Type B pancreatic cell (in vitro differentiated cells): ENCODE measurements at regions not wholly inside any gene's neighbourhood (a gene's known extent, or its start where the extent isn't known, plus 50 kb on each side); places are given as distances from the start of the nearest gene placed in this dataset.
A peak's percentile ranks its signal among the peaks of the same experiment; 100 is the strongest.

ENCODE experiments used
- DNase-seq: peaks from one replicate; pipeline ENCODE4 v3.0.0; 2021; ENCODE audit warnings: mixed read lengths; ENCODE audit not compliant: unreplicated experiment; ENCODE audit errors: extremely low spot score
- H3K27ac Mint-ChIP-seq: 2 replicates; pipeline ENCODE4 v1.8.0; 2021; ENCODE audit warnings: mild to moderate bottlenecking, mixed read lengths
- H3K27me3 Mint-ChIP-seq: 2 replicates; pipeline ENCODE4 v1.8.0; 2021; ENCODE audit warnings: mixed read lengths
- H3K36me3 Mint-ChIP-seq: 2 replicates; pipeline ENCODE4 v1.8.0; 2021; ENCODE audit warnings: mixed read lengths
- H3K4me1 Mint-ChIP-seq: one replicate; pipeline ENCODE4 v1.8.0; 2021; ENCODE audit warnings: mixed read lengths; ENCODE audit not compliant: unreplicated experiment
- H3K4me3 Mint-ChIP-seq: 2 replicates; pipeline ENCODE4 v1.8.0; 2021; ENCODE audit warnings: mild to moderate bottlenecking, mixed read lengths
- H3K9me3 Mint-ChIP-seq: 2 replicates; pipeline ENCODE4 v1.8.0; 2021; ENCODE audit warnings: mixed read lengths
- TF ChIP-seq, protein P1 (sequence below): fragments of 200-600 bp; sonication (generic); conservative IDR thresholded peaks from 2 replicates; pipeline ENCODE4 v1.5.0; 2021; ENCODE audit warnings: antibody characterized with exemption, mild to moderate bottlenecking

DNA sequence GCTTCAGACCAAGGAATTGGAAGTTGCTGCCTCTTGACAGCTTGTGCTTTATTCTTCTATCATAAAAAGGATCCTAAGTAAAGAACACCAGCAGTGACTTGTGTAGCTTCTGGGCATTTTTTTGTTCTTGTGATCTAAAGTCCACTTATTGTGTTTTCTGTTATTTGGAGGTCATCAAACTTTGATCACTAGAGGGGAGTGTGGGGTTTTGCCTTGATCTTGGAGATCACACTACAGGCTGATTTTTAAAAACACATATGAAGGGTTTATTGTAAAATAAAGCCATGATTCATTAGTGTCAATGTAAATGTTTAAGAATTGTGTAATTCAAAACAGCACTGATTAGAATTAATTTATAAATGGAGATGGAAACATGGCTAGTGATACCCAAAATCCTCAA, 328.7 kb upstream of the EDNRB start:
- no peak for DNase-seq
- TF ChIP-seq, protein P1, sequence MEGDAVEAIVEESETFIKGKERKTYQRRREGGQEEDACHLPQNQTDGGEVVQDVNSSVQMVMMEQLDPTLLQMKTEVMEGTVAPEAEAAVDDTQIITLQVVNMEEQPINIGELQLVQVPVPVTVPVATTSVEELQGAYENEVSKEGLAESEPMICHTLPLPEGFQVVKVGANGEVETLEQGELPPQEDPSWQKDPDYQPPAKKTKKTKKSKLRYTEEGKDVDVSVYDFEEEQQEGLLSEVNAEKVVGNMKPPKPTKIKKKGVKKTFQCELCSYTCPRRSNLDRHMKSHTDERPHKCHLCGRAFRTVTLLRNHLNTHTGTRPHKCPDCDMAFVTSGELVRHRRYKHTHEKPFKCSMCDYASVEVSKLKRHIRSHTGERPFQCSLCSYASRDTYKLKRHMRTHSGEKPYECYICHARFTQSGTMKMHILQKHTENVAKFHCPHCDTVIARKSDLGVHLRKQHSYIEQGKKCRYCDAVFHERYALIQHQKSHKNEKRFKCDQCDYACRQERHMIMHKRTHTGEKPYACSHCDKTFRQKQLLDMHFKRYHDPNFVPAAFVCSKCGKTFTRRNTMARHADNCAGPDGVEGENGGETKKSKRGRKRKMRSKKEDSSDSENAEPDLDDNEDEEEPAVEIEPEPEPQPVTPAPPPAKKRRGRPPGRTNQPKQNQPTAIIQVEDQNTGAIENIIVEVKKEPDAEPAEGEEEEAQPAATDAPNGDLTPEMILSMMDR = no peak
- H3K9me3 Mint-ChIP-seq = no peaks in the 10 kb centered on the region
- H3K27ac Mint-ChIP-seq = no peak overlapping the region
- no peak overlapping the region for H3K4me3 Mint-ChIP-seq
- no peaks in the 10 kb centered on the region for H3K4me1 Mint-ChIP-seq
- H3K27me3 Mint-ChIP-seq = peaks cover 2% of the 10 kb centered on the region
- no peaks in the 10 kb centered on the region for H3K36me3 Mint-ChIP-seq

DNA sequence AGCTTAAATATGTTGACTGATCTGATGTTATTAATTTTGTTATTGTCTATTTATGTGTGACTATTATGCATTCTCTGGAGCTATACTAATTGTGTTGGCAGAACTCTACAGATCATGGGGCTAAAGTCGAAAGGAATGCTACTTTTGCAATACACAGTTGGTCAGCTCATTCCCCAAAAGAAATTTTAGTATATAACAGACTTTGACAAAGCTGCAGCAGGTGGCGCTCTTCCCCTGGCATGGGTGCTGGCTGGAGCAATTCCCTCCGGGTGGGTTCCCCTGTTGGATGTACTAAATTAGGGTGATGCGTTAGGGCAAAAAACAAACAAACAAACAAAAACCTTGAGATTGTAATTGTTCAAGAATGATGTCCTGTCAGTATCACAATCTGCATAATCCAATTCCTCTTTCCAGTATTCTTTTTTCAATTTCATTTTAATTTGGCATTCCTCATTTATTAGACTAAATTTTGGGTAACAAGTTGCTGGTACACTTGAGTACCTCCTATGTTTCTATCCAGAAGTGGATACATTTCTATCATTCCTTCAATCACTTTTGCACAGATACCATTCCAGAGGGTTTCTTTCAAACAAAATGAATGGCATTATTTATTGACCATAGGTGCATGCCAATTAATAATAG, 322.8 kb upstream of the EDNRB start:
- Mint-ChIP-seq H3K4me3 (no peak overlapping the region), H3K4me1 (no peaks in the 10 kb centered on the region), H3K27me3 (peaks cover 5% of the 10 kb centered on the region), H3K36me3 (no peaks in the 10 kb centered on the region), H3K27ac (no peak overlapping the region), H3K9me3 (no peaks in the 10 kb centered on the region)
- no peak for DNase-seq
- TF ChIP-seq, protein P1 = peak; percentile 81

DNA sequence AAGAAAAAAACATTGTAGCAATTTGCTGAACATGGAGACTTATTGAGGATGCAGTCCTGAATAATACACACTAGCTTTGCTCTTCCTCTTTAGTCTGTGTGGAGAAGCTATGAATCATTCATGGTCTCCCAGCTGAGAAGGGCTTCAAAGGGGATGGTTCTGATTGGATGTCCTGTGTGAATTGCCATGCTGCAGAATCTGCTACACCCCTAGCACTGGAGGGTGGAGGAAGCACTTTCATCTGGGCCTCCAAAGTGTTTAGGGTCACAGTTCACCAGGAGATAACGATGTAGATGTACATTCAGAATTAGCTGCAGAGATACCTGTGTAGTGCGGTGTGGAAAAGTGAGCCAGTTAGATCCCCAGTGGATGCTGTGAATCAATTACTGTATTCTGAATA, 321.1 kb upstream of the EDNRB start:
- no peaks in the 10 kb centered on the region for H3K9me3 Mint-ChIP-seq

DNA sequence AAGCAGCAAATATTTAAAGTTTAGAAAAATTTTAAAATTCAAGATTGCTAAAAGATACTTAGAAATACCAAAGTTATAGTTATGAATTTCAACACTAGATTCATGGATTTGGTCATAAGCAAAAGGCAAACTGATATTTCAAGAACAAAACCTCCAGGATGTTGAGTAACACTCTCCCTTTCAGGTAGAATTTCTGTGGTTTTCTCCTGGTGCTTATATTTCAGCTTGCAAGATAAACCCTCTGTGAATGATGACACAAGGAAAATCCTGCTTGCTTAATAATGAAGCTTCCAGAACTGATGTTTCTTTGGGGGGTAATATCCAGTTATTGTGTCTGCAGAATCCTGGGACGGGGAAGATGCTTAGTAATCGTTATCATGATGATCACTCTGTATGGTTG, 320.3 kb upstream of the EDNRB start:
- H3K27ac Mint-ChIP-seq = no peak overlapping the region
- no peaks in the 10 kb centered on the region for H3K4me1 Mint-ChIP-seq
- peaks cover 5% of the 10 kb centered on the region for H3K27me3 Mint-ChIP-seq
- no peaks in the 10 kb centered on the region for H3K36me3 Mint-ChIP-seq
- no peak for DNase-seq
- no peak overlapping the region for H3K4me3 Mint-ChIP-seq
- TF ChIP-seq, protein P1 = no peak
- H3K9me3 Mint-ChIP-seq = no peaks in the 10 kb centered on the region

More for the DNA sequence above, 321.1 kb upstream of the EDNRB start:
- Mint-ChIP-seq H3K4me3 (no peak overlapping the region), H3K36me3 (no peaks in the 10 kb centered on the region), H3K4me1 (no peaks in the 10 kb centered on the region), H3K27me3 (peaks cover 5% of the 10 kb centered on the region), H3K27ac (no peak overlapping the region)
- TF ChIP-seq, protein P1 = no peak
- no peak for DNase-seq

DNA sequence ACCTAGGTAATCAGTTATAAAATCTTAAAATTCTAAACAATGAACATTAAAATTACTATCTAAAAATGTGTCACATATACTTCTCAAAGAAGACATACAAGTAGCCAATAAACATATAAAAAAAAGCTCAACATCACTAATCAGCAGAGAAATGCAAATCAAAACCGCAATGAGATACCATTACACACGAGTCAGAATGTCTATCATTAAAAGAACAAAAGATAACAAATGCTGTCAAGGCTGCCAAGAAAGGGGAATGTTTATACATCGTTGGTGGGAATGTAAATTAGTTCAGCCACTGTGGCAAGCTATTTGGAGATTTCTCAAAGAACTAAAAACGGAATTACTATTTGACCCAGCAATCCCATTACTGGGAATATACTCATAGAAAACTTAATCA, 310.3 kb upstream of the EDNRB start:
- Mint-ChIP-seq H3K9me3 (no peaks in the 10 kb centered on the region), H3K27me3 (no peaks in the 10 kb centered on the region), H3K27ac (no peak overlapping the region)

More for the DNA sequence above, 310.3 kb upstream of the EDNRB start:
- no peak for DNase-seq
- H3K4me3 Mint-ChIP-seq = no peak overlapping the region
- TF ChIP-seq, protein P1 = no peak
- H3K36me3 Mint-ChIP-seq = no peaks in the 10 kb centered on the region
- H3K4me1 Mint-ChIP-seq = no peaks in the 10 kb centered on the region
